Amygdala (tissue), 56 donors: ENCODE measurements at regions not wholly inside any gene's neighbourhood (a gene's known extent, or its start where the extent isn't known, plus 50 kb on each side); places are given as distances from the start of the nearest gene placed in this dataset.
"Not testable (repeated sequence)": the region's sequence is repeated elsewhere in the genome, so short reads cannot be mapped to it uniquely, and the experiment has no call there.

Source experiments
- DNase-seq, 56 donors: peaks; one replicate each; lab custom pipeline; 2025; lab: John Stamatoyannopoulos, UW

DNA sequence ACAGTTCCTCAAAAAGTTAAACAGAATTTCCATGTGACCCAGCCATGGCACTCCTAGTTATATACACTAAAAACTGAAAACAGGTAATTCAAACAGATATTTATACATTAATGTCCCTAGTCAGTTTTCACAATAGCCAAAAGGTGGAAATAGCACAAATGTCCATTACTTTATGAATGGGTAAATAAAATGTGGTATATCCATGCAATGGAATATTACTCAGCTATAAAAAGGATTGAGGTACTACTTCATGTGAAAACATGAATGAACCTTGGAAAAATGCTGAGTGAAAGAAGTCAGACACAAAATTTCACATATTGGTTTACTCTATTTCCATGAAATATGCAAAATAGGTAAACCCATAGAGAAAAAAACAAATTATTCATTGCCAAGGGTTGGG is 351.8 kb upstream of the AMOT start:
- no peak for DNase-seq

DNA sequence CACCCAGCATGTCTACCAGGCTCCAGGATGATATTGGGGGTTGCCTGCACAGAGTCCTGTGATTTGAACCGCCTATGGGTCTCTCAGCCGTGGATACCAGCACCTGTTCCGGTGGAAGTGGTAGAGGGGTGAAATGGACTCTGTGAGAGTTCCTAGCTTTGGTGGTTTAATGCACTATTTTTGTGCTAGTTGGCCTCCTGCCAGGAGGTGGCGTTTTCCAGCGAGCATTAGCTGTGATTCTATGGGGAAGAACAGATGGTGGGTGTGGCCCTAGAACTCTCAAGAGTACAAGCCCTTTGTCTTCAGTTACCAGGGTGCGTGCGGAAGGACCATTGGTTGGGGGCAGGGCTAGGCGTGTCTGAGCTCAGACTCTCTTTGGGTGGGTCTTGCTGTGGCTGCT is 316.9 kb upstream of the AMOT start:
- DNase-seq: no peak

DNA sequence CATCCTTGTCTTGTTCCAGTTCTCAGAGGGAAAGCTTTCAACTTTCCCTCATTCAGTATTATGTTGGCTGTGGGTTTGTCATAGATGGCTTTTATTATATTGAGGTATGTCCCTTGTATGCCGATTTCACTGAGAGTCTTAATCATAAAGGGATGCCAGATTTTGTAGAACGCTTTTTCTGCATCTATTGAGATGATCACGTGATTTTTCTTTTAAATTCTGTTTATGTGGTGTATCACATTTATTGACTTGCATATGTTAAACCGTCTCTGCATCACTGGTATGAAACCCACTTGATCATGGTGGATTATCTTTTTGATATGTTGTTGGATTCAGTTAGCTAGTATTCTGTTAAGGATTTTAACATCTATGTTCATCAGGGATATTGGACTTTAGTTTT is 313.7 kb upstream of the AMOT start:
- DNase-seq: not testable (repeated sequence)

DNA sequence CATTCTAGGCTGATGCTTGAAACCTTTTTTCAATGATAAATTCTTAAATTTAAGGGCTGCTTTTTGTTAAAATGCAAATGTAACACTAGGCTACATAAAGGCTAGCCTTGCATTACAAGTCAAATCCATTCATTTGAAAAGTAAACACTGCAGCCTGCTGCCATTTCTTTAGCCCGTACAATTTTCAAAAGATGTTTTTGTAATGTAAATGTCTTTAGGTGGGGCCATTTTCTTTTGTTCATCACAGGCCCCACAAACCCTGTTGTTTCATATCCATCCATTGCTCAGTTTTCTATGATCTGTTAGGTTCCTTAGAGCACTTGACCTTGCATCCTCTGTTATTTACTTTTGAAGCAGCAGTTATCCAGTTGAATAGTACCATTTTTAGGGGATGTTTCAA is 296.2 kb upstream of the AMOT start:
- no peak for DNase-seq

- no peak for DNase-seq
Observed at GRCh38 chrX:113133316-113133715, 292.7 kb upstream of the AMOT start.

DNA sequence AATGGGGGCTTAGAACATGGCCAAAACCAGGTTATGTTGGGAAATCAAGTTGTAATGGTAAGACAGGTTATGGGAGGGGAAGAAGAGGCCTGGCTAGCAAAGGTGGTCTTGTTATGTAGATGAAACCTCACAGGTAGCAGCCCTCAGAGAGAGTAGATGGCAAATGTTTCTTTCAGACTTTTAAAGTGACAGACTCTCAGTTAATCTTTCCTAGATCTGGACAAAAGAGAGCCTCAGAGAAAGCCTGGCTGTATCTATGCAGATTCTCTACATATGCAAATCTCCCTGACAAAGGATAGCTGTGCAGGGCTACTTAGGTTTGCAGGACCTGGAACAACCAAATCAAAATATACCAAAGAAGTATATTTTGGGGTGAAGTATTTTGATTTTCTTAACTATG is 284.1 kb upstream of the AMOT start:
- DNase-seq: no peak

DNA sequence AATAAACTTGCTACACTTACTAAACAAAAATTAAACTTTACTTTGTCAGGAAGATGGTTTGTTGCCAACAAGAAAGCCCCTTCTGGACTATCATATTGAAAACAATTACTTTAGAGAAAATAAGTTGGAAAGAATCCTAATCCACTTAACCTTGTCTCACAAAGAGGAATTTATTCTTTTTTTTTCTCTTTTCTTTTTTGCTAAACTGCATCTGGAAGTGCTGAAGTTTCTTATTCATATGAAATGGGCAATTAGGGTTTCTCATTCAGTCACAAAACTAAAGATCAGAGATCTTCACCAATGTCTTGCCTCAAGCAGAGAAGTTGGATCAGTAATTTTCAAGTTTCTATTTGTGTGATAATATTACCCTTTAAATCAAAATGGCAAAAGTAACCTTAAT is 234.9 kb upstream of the AMOT start:
- DNase-seq: no peak

DNA sequence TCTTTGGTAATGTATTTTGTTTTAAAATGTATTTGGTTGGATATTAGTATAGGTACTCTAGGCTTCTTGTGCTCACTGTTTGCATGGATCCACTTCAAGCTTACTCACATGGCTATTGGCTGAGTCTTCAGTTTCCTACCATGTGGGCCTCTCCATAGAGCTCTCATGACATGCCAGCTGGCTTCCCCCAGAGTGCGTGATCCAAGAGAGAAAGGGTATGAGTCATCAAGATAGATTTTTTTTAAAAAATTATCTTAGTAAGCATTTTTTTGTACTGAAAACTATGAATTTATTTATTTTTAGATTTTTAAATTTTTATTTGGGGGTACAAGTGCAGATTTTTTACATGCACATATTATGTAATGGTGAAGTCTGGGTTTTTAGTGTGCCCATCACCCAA is 219.1 kb upstream of the AMOT start:
- DNase-seq: no peak

DNA sequence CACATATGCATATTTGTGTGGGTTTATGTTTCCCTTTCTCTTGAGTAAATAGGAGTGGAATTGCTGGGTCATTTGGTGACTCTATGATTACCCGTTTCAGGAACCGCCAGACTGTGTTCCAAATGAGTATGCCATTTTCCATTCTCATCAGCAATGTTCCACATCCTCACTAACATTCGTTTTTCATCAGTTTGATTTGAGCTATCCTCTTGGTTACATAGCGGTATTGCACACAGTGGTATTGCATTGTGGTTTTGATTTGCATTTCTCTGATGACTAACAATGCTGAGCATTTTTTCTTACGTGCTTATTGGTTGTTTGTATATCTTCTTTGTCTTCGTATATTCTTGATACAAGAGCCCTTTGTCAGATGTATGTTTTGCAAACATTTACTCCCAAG is 218.0 kb upstream of the AMOT start:
- DNase-seq: no peak

GRCh38 chrX:113048896-113049295 is 208.3 kb upstream of the AMOT start:
- no peak for DNase-seq

GRCh38 chrX:113048480-113048879 is 207.8 kb upstream of the AMOT start:
- DNase-seq: no peak

DNA sequence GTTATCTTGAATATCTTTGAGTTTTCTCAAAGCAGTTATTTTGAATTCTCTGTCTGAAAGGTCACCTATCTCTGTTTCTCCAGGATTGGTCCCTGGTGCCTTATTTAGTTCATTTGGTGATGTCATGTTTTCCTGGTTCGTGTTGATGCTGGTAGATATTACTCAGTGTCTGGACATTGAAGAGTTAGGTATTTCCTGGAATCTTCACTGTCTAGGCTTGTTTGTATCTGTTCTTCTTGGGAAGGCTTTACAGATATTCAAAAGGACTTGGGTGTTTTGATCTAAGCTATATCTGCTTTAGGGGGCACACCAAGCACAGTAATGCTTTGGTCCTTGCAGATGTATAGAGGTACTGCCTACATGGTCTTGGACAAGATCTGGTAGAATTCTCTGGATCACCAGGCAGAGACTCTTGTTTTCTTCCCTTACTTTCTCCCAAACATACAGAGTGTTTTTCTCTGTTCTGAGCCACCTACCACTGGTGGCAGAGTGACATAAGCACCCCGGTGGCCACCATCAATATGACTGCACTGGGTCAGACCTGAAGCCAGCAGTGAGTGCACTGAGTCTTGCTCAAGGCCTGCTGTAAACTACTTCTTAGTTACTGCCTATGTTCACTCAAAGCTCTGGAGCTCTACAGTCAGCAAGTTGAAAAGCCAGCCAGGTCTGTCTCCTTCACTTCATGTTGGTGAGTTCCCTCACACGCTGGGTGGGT is 193.5 kb upstream of the AMOT start:
- DNase-seq: no peak

- no peak for DNase-seq
Observed at GRCh38 chrX:113019958-113020357, 179.3 kb upstream of the AMOT start.

DNA sequence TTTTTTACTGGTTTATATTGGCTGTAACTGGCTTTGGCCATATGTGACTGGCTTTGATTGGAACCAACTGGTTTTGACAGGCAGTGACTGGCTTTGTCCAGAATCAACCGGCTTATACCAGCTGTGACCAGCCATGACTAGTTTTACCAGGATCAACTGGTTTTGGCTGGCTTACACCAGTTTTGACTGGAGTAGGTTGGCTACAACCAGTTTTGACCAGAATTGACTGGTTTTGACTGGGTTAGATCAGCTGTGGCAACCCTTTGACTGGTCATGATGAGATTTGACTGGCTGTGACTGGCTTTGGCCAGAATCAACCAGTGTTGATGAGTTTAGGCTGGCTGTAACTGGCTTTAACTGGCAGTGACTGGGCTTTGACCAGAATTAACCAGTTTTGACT is 169.2 kb upstream of the AMOT start:
- DNase-seq: no peak

DNA sequence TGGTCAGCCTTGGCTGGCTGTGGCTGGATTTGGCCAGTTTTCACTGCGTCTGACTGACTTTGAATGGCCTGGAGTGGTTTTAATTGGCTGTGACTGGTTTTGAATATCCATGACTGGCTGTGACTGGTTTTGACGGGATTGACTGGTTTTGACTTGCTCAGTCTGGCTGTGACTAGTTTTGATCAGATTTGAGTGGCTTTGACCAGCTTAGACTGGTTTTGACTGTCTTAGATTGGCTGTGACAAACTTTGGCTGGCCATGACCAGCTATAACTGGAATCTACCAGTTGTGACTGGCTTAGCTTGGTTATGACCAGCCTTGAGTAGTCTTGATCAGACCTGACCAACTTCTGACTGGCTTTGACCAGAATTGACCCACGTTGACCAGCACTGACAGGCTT is 168.4 kb upstream of the AMOT start:
- DNase-seq: no peak

GRCh38 chrX:113001836-113002235 is 161.2 kb upstream of the AMOT start:
- DNase-seq: no peak

GRCh38 chrX:112997991-112998390 is 157.4 kb upstream of the AMOT start:
- DNase-seq: no peak

- DNase-seq: no peak
Observed at GRCh38 chrX:112991801-112992200, 151.2 kb upstream of the AMOT start.

GRCh38 chrX:112979879-112980278 is 139.2 kb upstream of the AMOT start:
- DNase-seq: no peak

- no peak for DNase-seq
Observed at GRCh38 chrX:112968351-112969133, 127.9 kb upstream of the AMOT start.

- DNase-seq: no peak
Observed at GRCh38 chrX:112967903-112968302, 127.3 kb upstream of the AMOT start.

- DNase-seq: no peak
Observed at GRCh38 chrX:112967341-112967740, 126.7 kb upstream of the AMOT start.
